ENCODE measurements at regions not wholly inside any gene's neighbourhood (a gene's known extent, or its start where the extent isn't known, plus 50 kb on each side); places are given as distances from the start of the nearest gene placed in this dataset.

GRCh38 chr9:89845862-89846261 is 241.1 kb downstream of the GADD45G start:
- TF ChIP-seq CTCF (IDR thresholded peaks at IDR 0.05) (no peak), POLR2A (IDR thresholded peaks at IDR 0.05) (no peak), EP300 (IDR thresholded peaks at IDR 0.05; ENCODE audit: low read depth) (no peak), POLR2AphosphoS5 (IDR thresholded peaks at IDR 0.05) (no peak)
